Myocyte (in vitro differentiated cells): ENCODE measurements at regions not wholly inside any gene's neighbourhood (a gene's known extent, or its start where the extent isn't known, plus 50 kb on each side); places are given as distances from the start of the nearest gene placed in this dataset.

Experiments
- DNase-seq: peaks from one replicate; pipeline ENCODE4 v3.0.0-alpha.2; 2012; ENCODE audit warnings: low read depth

DNA sequence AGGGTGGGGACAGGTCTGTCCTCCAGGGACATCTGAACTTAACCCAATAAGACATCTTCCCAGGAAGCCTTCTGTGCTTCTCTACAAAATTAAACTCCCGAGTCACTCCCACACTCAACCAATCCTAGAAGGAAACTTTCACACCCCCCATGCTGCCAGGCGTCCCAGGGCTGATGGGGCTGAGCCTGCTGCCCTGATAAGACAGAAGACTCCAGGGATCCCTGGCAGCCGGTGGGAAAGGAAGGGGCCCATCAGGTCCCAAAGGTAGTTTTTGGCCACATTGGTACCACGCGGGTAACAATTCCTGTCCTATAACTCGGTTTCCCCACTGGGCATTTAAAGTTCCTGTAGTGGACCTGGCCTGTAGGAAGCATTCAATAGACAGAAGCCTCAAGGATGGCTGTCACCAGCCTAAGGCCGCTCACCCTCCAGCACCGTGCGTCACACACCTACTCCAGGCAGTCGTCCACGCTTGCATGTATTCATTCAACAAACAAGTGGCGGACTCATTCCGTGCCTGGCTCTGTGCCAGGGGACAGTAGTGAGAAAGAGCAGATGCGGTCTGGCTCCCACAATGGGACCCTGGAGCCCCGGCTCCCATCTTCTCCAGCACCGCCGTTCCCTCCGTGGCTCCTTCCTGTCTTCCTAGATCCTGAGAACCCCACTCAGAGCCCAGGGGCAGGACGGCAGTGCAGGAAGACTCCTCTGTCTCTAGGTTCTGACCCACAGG lies 465.2 kb downstream of the NPHP4 start:
- DNase-seq = no peak

DNA sequence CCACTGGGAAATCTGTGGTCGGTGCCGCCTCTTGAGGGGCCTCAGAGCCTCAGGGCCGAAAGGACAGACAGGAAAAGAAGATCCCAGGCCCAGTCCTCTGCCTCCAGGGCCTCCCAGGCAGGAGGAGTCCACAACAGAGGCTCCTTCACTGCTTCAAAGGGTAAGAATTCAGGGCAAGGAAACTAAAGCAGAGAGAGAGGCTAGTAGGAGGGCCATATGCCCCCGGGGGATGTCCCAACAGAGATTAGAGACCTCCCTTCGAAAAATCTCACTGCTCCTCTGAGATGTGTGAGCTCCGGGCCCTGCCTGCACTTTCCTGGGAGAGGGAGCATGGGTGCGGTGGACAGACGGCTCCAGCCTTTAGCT lies 465.9 kb downstream of the NPHP4 start:
- DNase-seq = no peak

- DNase-seq = no peak
Observed at GRCh38 chr1:5525597-5526384, 466.4 kb downstream of the NPHP4 start.

- DNase-seq = no peak
Observed at GRCh38 chr1:5522531-5523145, 469.6 kb downstream of the NPHP4 start.

GRCh38 chr1:5519366-5520135 lies 472.7 kb downstream of the NPHP4 start:
- DNase-seq = no peak

DNA sequence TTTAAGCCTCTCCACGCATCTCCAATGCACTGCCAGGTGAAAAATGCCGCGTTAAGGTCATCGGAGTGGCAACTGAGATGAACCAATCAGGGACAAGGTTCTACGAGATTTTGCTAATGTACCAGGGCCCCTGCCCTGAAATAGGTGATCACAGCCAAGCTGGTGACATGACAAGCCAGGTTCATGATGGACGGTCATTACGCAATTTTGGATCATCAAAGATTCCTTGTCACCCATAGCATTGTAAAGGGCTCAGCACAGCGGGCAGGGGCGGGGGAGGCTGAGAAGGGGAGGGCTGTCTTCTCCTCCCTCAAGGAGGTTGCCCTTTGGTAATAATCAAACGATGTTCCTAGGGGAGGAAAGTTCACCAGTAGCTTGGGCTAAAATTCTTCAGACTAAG lies 475.5 kb downstream of the NPHP4 start:
- no peak for DNase-seq

DNA sequence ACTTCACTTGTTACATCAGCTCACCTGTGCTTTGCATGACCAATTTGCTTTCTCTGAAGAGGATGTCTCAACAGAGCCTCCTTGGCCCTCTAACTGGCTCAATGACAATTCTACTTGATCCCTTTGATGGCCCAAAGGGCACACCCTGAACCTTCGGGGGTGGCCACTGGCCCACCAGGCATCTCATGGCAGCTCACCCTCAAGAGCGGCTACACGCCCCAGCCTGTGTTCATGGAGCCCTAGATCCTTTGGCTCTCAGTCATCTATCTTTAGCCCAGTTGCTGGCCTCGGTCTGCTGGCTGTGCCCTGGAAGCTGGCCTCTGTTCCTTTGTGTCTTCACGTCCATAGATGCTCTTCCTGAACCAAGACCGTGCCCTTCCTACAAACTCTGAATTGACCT lies 476.7 kb downstream of the NPHP4 start:
- no peak for DNase-seq

- DNase-seq = peak; percentile 34
Observed at GRCh38 chr1:5514527-5515183, 477.6 kb downstream of the NPHP4 start.

GRCh38 chr1:5513846-5514526 lies 478.2 kb downstream of the NPHP4 start:
- DNase-seq = no peak

GRCh38 chr1:5513179-5513578 lies 479.0 kb downstream of the NPHP4 start:
- no peak for DNase-seq

DNA sequence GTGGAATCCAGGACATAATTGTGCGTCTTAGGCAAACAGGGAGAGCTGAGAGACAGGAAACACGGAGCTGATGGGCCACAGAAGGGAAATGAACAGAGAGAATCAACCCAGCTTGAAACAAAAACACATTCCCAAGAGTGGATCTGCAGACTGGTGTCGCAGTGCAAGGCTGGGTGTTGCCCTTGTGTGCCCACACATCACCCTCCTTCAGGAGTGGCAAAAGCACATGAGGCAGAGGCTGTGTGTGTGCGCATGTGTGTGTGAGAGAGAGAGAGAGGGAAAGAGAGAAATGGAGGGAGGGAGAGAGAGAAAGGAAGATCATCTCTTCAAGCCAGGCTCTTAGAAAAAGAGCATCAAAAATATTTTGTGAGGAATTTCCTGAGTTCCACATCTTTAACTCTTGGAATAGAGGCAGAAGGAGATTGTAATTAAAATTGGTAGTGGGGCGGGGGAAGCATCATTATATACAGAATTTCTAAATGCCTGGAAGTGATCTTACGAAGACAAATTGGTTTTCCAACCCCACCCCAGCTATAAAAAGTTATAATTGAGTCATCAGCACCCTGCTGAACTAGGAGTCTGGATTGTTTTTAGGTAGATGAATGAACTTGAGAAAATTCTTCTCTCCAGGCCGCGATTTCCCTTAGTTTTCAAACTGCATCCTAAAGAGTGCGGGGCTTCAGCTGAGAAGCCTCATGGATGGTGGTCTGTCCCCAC lies 480.7 kb downstream of the NPHP4 start:
- DNase-seq = no peak

GRCh38 chr1:5509664-5510452 lies 482.4 kb downstream of the NPHP4 start:
- DNase-seq = peak; percentile 60

GRCh38 chr1:5508669-5509330 lies 483.4 kb downstream of the NPHP4 start:
- no peak for DNase-seq

- no peak for DNase-seq
Observed at GRCh38 chr1:5507340-5507739, 484.9 kb downstream of the NPHP4 start.

DNA sequence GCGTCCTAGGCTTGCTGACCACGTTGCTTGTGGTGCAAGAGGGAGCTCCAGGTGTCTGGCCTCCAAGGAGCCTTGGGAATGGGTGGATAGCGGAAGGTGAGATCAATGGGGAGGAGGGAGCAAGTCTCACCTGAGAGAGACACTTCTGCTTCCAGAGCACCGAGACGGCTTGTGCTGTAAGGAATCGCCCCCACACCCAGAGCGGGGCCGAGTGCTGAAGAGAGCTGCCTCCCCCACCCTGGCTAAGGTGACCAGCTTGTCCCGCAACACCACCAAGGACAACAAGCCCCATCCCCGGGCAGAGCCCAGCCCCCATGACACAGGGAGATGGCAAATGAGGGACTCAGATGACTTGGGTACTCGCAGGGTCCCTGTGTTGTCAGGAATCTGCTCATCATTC lies 485.6 kb downstream of the NPHP4 start:
- no peak for DNase-seq

- DNase-seq = no peak
Observed at GRCh38 chr1:5505944-5506343, 486.3 kb downstream of the NPHP4 start.

DNA sequence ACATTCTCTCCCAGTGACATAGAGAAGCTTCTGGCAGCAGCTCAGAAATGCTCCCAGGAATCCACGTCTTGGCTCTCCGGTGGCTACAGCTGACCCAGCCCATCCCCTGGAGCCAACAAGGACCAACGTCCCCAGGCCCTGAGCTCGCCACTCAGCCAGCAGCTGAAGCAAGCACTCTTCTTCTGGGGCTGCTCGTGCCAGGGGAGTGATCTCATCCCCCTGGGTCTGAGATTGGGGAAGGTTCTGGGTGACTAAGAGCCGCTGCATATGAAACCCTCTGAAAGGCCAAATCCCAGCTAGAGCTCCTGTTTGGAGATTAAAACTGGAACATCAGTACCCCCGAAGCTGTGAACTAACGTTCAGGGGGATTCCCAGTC lies 487.9 kb downstream of the NPHP4 start:
- DNase-seq = no peak

DNA sequence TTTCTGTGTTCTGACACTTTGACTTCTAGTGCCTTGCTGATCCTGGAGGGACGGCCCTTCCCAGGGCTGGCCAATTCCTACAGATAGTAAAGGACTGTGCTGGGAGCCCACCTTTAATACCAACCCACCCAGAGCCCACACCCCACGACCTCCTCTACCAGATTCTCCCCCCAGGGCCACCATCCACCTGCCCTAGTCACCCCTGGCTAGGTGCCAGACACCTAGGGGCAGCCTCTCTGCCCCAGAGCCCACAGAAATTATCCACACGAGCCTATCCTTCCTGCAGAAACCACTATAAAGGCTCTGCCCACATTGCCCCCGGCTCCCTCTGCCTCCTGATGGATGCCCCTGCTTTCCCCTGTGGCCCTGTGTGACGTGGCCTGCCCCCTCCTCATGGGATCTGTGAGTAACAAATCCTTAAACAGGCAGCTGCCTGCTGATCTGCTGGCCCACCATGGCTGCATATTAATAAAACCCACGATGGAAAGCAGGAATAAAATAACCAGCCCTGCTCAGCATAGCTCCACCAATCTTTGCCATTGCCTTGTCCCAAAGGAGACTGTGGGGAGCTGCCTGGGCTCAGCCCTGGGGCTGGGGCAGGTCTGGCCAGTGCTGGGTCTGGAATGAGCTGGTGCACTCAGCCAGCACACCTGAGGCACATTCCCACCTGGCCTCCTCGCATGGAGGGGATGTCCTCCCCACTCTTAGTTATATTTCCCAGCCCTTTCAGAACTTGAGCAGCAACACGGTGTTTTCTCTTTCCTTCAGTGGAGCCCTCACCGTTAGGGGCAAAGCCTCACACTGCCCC lies 488.5 kb downstream of the NPHP4 start:
- DNase-seq = no peak
